NOMO-1 (cell line): ENCODE measurements at regions not wholly inside any gene's neighbourhood (a gene's known extent, or its start where the extent isn't known, plus 50 kb on each side); places are given as distances from the start of the nearest gene placed in this dataset.
A peak's percentile ranks its signal among the peaks of the same experiment; 100 is the strongest.
"Not testable (repeated sequence)": the region's sequence is repeated elsewhere in the genome, so short reads cannot be mapped to it uniquely, and the experiment has no call there.

Experiments used
- DNase-seq, 2 experiments: peaks; one replicate each; lab custom pipeline; 2025; ENCODE audit not compliant: unreplicated experiment in 2 of 2; lab: John Stamatoyannopoulos, UW

DNA sequence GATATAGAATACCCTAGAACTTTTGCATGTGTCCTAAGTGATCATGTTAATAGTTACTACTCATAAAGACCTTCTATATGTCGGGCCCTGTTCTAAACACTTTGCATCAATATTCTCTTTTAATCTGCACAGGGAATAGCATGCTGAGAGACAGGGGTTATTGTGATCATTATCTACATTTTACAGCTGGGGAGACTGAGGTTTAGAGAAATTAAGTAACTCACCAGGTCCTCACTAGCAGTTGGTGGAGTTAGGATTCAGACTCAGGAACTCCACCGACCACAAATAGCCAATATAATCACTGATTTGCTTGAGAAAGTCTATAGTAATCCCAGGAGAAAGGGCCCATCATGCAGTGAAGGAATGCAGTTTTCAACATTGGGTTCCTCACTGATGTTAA, 111.2 kb upstream of the ADO start:
- no peak for DNase-seq

- no peak for DNase-seq
These were observed 109.9 kb upstream of the ADO start for GRCh38 chr10:62694537-62695126.

GRCh38 chr10:62696798-62697197, 107.7 kb upstream of the ADO start:
- no peak for DNase-seq

DNA sequence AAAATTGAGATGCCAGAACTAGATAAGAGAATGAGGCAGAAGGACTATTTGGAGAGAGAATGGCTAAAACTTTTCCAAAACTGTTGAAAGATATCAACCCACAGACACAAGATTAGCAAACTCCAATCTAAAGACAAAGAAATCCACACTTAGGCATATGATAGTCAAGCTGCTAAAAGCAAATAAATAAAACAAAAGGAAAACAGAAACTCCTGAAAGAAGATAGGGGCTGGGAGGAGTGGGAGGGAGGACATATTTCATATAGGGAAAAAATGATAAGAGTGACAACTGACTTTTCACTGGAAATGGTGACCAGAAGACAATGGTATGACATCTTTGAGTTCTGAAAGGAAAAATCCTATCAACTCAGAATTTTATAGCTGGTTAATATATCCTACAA, 105.4 kb upstream of the ADO start:
- no peak for DNase-seq

GRCh38 chr10:62704121-62704520, 100.4 kb upstream of the ADO start:
- DNase-seq, result not testable (repeated sequence)

GRCh38 chr10:62705789-62706188, 98.7 kb upstream of the ADO start:
- no peak for DNase-seq

DNA sequence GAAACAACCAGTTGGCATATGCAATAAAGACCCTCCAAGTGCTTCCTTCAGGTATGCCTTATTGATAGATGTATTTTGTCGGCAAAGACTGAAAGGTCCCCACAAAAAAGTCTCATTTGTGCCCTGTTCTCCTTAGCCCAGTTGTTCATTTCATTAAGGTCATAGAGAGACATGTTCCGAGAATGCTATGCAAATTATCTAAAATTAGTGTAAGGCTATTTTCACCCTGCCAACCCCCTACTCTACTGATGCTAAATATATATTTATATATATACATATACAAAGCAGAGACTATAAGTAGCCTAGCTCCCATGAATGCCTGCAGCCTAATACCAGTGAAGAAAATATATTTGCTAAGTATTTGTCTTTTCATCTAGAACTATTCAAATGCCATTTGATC, 96.7 kb upstream of the ADO start:
- DNase-seq, result no peak

DNA sequence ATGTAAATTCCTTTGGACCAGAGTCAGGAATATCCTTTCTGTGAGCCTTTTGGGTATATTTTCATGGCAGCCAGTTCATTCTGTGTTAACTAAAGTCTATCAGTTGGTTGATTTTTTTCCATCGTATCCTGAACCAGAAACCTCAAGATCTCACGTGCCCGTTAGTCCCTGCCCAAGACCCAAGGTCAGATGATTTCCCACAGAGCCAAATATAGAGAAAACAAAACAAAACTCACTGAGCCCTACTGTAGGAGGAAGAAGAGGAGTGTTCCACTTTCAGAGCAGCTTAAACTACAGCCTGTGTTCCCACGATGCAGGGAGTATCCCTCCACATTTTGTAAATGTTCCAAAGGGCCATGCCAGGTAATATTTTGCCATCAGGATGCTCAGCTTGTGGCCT, 96.0 kb upstream of the ADO start:
- DNase-seq, result peak; percentile 6 to 50

- DNase-seq, result no peak
These were observed 95.3 kb upstream of the ADO start for GRCh38 chr10:62709200-62709599.

GRCh38 chr10:62710182-62710581, 94.3 kb upstream of the ADO start:
- peak; percentile 70 to 86 for DNase-seq

- DNase-seq, result no peak
These were observed 89.1 kb upstream of the ADO start for GRCh38 chr10:62715383-62715782.

DNA sequence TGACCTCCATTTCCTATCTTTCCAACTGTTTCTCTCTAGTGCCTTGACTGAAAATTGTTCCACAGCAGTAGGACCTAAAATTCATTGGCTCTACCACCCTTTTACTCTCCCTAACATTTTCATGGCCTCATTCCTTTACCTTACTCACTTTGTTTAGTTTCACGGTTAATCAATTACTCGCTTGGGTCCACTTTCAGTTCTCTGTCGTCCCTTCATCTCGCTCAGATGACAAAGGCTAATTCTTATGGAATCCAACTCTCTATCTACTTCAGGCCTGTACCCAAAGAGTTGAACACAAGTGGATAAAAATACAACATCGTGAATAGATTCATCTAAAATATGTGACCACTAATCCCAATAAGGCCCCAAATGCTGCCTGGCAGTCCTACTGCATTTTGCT, 85.9 kb upstream of the ADO start:
- DNase-seq, result no peak

DNA sequence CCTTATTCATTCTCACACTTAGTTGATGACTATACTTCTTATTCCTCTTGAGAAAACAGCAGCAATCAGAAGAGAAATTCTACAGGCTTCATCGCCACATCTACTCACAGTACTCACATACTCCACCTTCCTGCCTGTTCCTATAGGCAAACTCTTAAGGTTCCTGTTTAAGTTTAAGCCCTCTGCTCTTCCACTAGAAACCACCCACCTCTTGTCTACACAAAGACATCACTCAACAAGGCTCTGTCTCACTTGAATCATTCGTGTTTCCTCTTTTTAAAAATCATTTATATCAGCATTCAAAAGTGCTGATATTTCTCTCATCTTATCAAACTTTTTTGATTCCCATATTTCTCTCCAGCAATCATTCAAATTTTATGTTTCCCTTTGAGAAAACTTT, 85.5 kb upstream of the ADO start:
- no peak for DNase-seq

DNA sequence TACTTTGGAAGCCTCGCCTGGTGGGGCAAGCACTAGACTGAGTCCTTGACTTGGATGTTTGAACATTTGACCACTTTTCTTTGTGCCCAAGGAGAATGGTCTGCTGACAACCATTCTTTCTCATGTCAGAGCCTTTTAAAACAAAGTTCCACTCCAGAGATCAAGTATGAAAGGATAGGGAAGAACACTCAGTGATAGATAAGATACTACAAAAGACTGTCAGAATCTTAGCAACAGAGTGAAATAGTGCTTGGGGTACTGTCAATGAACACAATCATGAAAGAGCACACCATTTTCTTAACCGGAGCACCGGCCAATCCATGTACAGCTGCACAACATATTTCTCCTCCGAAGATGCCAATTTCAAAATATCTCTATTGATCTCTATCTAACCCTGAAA, 82.8 kb upstream of the ADO start:
- no peak for DNase-seq

GRCh38 chr10:62723375-62723774, 81.1 kb upstream of the ADO start:
- no peak for DNase-seq

DNA sequence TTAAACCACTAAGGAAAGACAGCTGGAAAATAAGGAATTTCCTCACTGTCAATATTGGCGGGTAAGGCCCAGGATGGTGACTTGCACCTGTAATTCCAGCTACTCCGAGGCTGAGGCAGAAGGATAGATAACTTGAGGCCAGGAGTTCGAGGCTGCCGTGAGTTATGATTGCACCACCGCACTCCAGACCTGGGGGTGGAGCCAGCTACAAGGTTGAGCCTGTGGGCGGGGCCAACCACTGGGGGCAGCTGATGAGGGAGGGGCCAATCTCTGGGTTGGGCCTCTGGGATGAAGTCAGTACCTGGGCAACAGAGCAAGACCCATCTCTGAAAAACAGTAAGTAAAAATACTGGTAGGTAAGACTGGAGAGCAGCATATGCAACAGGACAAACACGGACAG, 80.1 kb upstream of the ADO start:
- DNase-seq, result no peak

- no peak for DNase-seq
These were observed 78.4 kb upstream of the ADO start for GRCh38 chr10:62726142-62726541.

DNA sequence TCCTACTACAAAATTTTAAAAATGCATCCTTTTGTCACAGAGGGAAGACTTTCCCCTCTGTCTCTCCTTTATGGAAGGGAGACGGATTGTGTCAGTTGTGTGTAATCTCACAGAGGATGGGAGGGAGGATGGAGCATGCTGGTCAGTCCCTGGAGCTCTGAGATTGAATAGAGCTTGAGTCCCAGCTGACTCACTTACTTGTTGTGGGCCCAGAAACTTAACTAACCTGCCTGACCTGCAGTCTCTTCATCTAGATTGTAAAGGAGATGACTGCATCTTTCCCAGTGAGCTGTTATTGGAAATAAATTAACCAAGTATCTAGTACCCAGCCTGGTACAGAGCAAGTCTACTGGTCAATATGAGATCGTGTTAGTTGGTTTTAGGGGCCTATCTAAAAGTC, 77.9 kb upstream of the ADO start:
- DNase-seq, result no peak

DNA sequence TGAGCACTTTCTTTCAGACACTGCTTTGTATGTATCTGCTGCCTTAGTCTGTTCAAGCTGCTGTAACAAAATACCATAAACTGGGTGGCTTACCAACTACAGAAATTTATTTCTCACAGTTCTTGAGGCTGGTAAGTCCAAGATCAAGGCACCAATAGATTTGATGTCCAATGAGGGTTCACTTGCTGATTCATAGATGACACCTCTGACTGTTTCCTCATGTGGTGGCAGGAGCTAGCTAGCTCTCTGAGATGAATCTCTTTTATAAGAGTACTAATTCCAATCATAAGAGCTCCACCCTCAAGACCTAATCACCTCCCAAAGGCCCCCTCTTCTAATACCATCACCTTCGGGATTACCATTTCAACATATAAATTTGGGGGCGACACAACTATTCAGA, 76.6 kb upstream of the ADO start:
- DNase-seq, result no peak

- peak; percentile 54 to 84 for DNase-seq
These were observed 76.0 kb upstream of the ADO start for GRCh38 chr10:62728479-62728878.

DNA sequence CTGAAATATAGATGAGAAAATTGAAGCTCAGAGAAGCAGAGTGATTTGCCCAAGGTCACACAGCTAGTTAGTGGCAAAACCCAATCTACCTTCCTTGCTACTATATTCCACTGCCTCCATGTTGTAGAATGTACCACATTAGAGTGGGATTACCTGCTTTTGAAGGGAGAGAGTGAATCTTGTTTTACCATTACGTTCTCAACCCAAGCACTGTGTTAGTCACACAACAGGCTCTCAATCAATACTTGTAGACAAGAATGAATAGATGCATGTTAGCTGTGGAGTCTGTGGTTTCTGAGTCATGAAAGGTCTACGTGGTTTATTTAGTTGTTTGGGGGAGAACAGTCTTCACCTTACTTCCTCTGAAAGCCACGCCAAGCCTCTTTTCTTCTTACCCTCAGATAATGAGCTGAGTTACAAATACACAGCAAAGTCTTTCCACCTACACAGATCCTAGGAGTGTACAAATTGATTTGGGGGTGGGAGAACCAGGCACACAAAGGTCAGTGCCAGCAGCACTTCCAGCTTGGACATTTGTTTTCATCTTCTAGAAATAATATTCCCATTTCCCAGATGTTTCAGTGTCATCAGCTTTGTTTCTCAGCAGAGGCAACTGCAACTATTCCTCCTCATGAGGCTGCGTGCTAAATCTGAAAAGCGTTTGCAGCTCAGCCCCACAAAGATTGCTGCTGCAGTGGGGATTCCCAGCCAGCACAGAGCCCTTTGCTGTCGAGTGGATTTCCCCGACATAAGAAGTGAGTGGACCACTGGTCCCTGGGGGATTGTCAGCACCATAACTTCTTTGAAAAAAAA, 71.5 kb upstream of the ADO start:
- peak; percentile 53 to 86 for DNase-seq

GRCh38 chr10:62733654-62734293, 70.7 kb upstream of the ADO start:
- DNase-seq, result no peak
